ENCODE measurements at regions not wholly inside any gene's neighbourhood (a gene's known extent, or its start where the extent isn't known, plus 50 kb on each side); places are given as distances from the start of the nearest gene placed in this dataset.

- no peaks in the 10 kb centered on the region for H3K9me3 ChIP-seq (replicated peaks; ENCODE audit: insufficient read depth, low read length)
- no peaks in the 10 kb centered on the region for H3F3A ChIP-seq (ENCODE audit: insufficient read depth, low read length)
- no peaks in the 10 kb centered on the region for H3K4me1 ChIP-seq (ENCODE audit: low read length)
- no peaks in the 10 kb centered on the region for H3K36me3 ChIP-seq (replicated peaks; ENCODE audit: insufficient read depth, low read length)
- no peaks in the 10 kb centered on the region for H4K20me1 ChIP-seq (ENCODE audit: insufficient read depth, low read length)
- no peak overlapping the region for H3K27ac ChIP-seq (ENCODE audit: low read length)
- no peak for DNase-seq
- H3K4me2 ChIP-seq (ENCODE audit: low read depth, low read length), result no peak overlapping the region
- no peak overlapping the region for H2AFZ ChIP-seq (ENCODE audit: low read length)
- no peak overlapping the region for H3K4me3 ChIP-seq (ENCODE audit: low read length)
- no peaks in the 10 kb centered on the region for H3K27me3 ChIP-seq (replicated peaks; ENCODE audit: insufficient read depth, low read length)
- no peaks in the 10 kb centered on the region for H3K79me2 ChIP-seq (ENCODE audit: low read length)
- H3K9me2 ChIP-seq (replicated peaks; ENCODE audit: insufficient read depth, low read length), result no peaks in the 10 kb centered on the region
- no peak for TF ChIP-seq EZH2phosphoT487 (IDR thresholded peaks at IDR 0.05; ENCODE audit: low read length)
- no peak for TF ChIP-seq EZH2 (optimal IDR thresholded peaks at IDR 0.05; ENCODE audit: low read depth, low read length)
- TF ChIP-seq CTCF (IDR thresholded peaks at IDR 0.05; ENCODE audit: low read length), result no peak
- H3K9ac ChIP-seq (ENCODE audit: low read length), result no peak overlapping the region
These were observed 179.2 kb downstream of the PRL start for GRCh38 chr6:22117631-22118030.

- no peak overlapping the region for H3K4me3 ChIP-seq (ENCODE audit: low read length)
- no peaks in the 10 kb centered on the region for H3K27me3 ChIP-seq (replicated peaks; ENCODE audit: insufficient read depth, low read length)
- H3K9me3 ChIP-seq (replicated peaks; ENCODE audit: insufficient read depth, low read length), result no peaks in the 10 kb centered on the region
- H3K4me1 ChIP-seq (ENCODE audit: low read length), result no peaks in the 10 kb centered on the region
- H3F3A ChIP-seq (ENCODE audit: insufficient read depth, low read length), result no peaks in the 10 kb centered on the region
- no peak overlapping the region for H2AFZ ChIP-seq (ENCODE audit: low read length)
- no peak for DNase-seq
- H3K9me2 ChIP-seq (replicated peaks; ENCODE audit: insufficient read depth, low read length), result no peaks in the 10 kb centered on the region
- no peak overlapping the region for H3K4me2 ChIP-seq (ENCODE audit: low read depth, low read length)
- H3K79me2 ChIP-seq (ENCODE audit: low read length), result no peaks in the 10 kb centered on the region
- no peaks in the 10 kb centered on the region for H4K20me1 ChIP-seq (ENCODE audit: insufficient read depth, low read length)
- no peak overlapping the region for H3K27ac ChIP-seq (ENCODE audit: low read length)
- TF ChIP-seq EZH2phosphoT487 (IDR thresholded peaks at IDR 0.05; ENCODE audit: low read length) (no peak), EZH2 (optimal IDR thresholded peaks at IDR 0.05; ENCODE audit: low read depth, low read length) (no peak), CTCF (IDR thresholded peaks at IDR 0.05; ENCODE audit: low read length) (no peak)
- no peaks in the 10 kb centered on the region for H3K36me3 ChIP-seq (replicated peaks; ENCODE audit: insufficient read depth, low read length)
- H3K9ac ChIP-seq (ENCODE audit: low read length), result no peak overlapping the region
These were observed 177.3 kb downstream of the PRL start for GRCh38 chr6:22119500-22119899.

- H3K36me3 ChIP-seq (replicated peaks; ENCODE audit: insufficient read depth, low read length), result no peaks in the 10 kb centered on the region
- no peak overlapping the region for H2AFZ ChIP-seq (ENCODE audit: low read length)
- H3F3A ChIP-seq (ENCODE audit: insufficient read depth, low read length), result no peaks in the 10 kb centered on the region
- H3K4me1 ChIP-seq (ENCODE audit: low read length), result no peaks in the 10 kb centered on the region
- H3K4me2 ChIP-seq (ENCODE audit: low read depth, low read length), result no peak overlapping the region
- no peaks in the 10 kb centered on the region for H3K9me3 ChIP-seq (replicated peaks; ENCODE audit: insufficient read depth, low read length)
- no peak for DNase-seq
- no peak for TF ChIP-seq CTCF (IDR thresholded peaks at IDR 0.05; ENCODE audit: low read length)
- no peak for TF ChIP-seq EZH2 (optimal IDR thresholded peaks at IDR 0.05; ENCODE audit: low read depth, low read length)
- no peak for TF ChIP-seq EZH2phosphoT487 (IDR thresholded peaks at IDR 0.05; ENCODE audit: low read length)
- no peaks in the 10 kb centered on the region for H3K79me2 ChIP-seq (ENCODE audit: low read length)
- H3K9me2 ChIP-seq (replicated peaks; ENCODE audit: insufficient read depth, low read length), result no peaks in the 10 kb centered on the region
- no peak overlapping the region for H3K4me3 ChIP-seq (ENCODE audit: low read length)
- no peak overlapping the region for H3K9ac ChIP-seq (ENCODE audit: low read length)
- H4K20me1 ChIP-seq (ENCODE audit: insufficient read depth, low read length), result no peaks in the 10 kb centered on the region
- H3K27me3 ChIP-seq (replicated peaks; ENCODE audit: insufficient read depth, low read length), result no peaks in the 10 kb centered on the region
- H3K27ac ChIP-seq (ENCODE audit: low read length), result no peak overlapping the region
These were observed 172.1 kb downstream of the PRL start for GRCh38 chr6:22124756-22125155.

All from MM.1S (cell line).